ENCODE measurements at regions not wholly inside any gene's neighbourhood (a gene's known extent, or its start where the extent isn't known, plus 50 kb on each side); places are given as distances from the start of the nearest gene placed in this dataset.

- intact Hi-C loops (cut with DNase I; ENCODE audit: low total_unique reads) = loop anchor here (5.0 to 10.0 kb wide), 2 partner anchors 172 to 495 kb away; no protein-coding TSS in a partner anchor
- Histone ChIP-seq H3K27ac (no peak overlapping the region), H3K27me3 (no peaks in the 10 kb centered on the region), H3K4me3 (no peak overlapping the region), H3K36me3 (no peaks in the 10 kb centered on the region), H3K9me3 (no peaks in the 10 kb centered on the region), H3K4me1 (no peaks in the 10 kb centered on the region)
- in situ Hi-C loops (cut with MboI; ENCODE audit: low sequenced_read_pairs in 4 of 4) = loop anchor here (10.0 to 25.0 kb wide), 5 partner anchors 85 to 507 kb away; no protein-coding TSS in a partner anchor
- DNase-seq (no peak), ATAC-seq (no peak)
- TF ChIP-seq CTCF (IDR thresholded peaks at IDR 0.05 in 4 of 5, conservative IDR thresholded peaks at IDR 0.05 in 1 of 5) (no peak), POLR2A (IDR thresholded peaks at IDR 0.05) (no peak)
Measured at GRCh38 chr5:148730270-148730669, 75.9 kb upstream of the HTR4 start.

GRCh38 chr5:148730942-148731898 lies 76.9 kb upstream of the HTR4 start:
- Histone ChIP-seq H3K36me3 (no peaks in the 10 kb centered on the region), H3K4me1 (no peaks in the 10 kb centered on the region), H3K27ac (no peak overlapping the region), H3K27me3 (no peaks in the 10 kb centered on the region), H3K9me3 (no peaks in the 10 kb centered on the region), H3K4me3 (no peak overlapping the region)
- TF ChIP-seq POLR2A (IDR thresholded peaks at IDR 0.05) (no peak), CTCF (IDR thresholded peaks at IDR 0.05 in 4 of 5, conservative IDR thresholded peaks at IDR 0.05 in 1 of 5) (peak; percentile 58 to 88 (median 85))
- intact Hi-C loops (cut with DNase I; ENCODE audit: low total_unique reads) = loop anchor here (1.0 to 10.0 kb wide), 3 partner anchors 171 to 494 kb away; no protein-coding TSS in a partner anchor
- ATAC-seq (peak; percentile 74 to 83), DNase-seq (peak; percentile 40 to 48)
- in situ Hi-C loops (cut with MboI; ENCODE audit: low sequenced_read_pairs in 4 of 4) = loop anchor here (10.0 to 25.0 kb wide), 5 partner anchors 84 to 506 kb away; no protein-coding TSS in a partner anchor

- H3K4me3 ChIP-seq = no peak overlapping the region
- H3K4me1 ChIP-seq = peaks cover 0 to 10% of the 10 kb centered on the region in 2 donors
- in situ Hi-C loops (cut with MboI; ENCODE audit: low sequenced_read_pairs in 4 of 4) = loop anchor here (10.0 to 25.0 kb wide), 5 partner anchors 82 to 505 kb away; no protein-coding TSS in a partner anchor
- no peaks in the 10 kb centered on the region for H3K9me3 ChIP-seq
- DNase-seq (no peak), ATAC-seq (no peak)
- TF ChIP-seq CTCF (IDR thresholded peaks at IDR 0.05 in 4 of 5, conservative IDR thresholded peaks at IDR 0.05 in 1 of 5) (no peak), POLR2A (IDR thresholded peaks at IDR 0.05) (no peak)
- no peak overlapping the region for H3K27ac ChIP-seq
- H3K36me3 ChIP-seq = no peaks in the 10 kb centered on the region
- H3K27me3 ChIP-seq = no peaks in the 10 kb centered on the region
- intact Hi-C loops (cut with DNase I; ENCODE audit: low total_unique reads) = loop anchor here (1.0 to 10.0 kb wide), 4 partner anchors 170 to 492 kb away; no protein-coding TSS in a partner anchor
Measured at GRCh38 chr5:148732692-148733091, 78.4 kb upstream of the HTR4 start.

GRCh38 chr5:148733601-148734438 lies 79.5 kb upstream of the HTR4 start:
- no peaks in the 10 kb centered on the region for H3K36me3 ChIP-seq
- ATAC-seq = peak; percentile 60 to 71
- no peak overlapping the region for H3K27ac ChIP-seq
- H3K4me1 ChIP-seq = peaks cover 0 to 10% of the 10 kb centered on the region in 2 donors
- no peak overlapping the region for H3K4me3 ChIP-seq
- in situ Hi-C loops (cut with MboI; ENCODE audit: low sequenced_read_pairs in 4 of 4) (loop anchor here (10.0 to 25.0 kb wide), 5 partner anchors 81 to 503 kb away; no protein-coding TSS in a partner anchor), intact Hi-C loops (cut with DNase I; ENCODE audit: low total_unique reads) (loop anchor here (1.0 to 10.0 kb wide), 4 partner anchors 168 to 491 kb away; no protein-coding TSS in a partner anchor)
- peak; percentile 63 to 65 for DNase-seq
- H3K27me3 ChIP-seq = no peaks in the 10 kb centered on the region
- H3K9me3 ChIP-seq = no peaks in the 10 kb centered on the region
- TF ChIP-seq POLR2A (IDR thresholded peaks at IDR 0.05) (no peak), CTCF (IDR thresholded peaks at IDR 0.05 in 4 of 5, conservative IDR thresholded peaks at IDR 0.05 in 1 of 5) (peak; percentile 56 to 72 (median 70))

Measured in gastrocnemius medialis (tissue), 4 donors.